ENCODE measurements at regions not wholly inside any gene's neighbourhood (a gene's known extent, or its start where the extent isn't known, plus 50 kb on each side); places are given as distances from the start of the nearest gene placed in this dataset.

DNA sequence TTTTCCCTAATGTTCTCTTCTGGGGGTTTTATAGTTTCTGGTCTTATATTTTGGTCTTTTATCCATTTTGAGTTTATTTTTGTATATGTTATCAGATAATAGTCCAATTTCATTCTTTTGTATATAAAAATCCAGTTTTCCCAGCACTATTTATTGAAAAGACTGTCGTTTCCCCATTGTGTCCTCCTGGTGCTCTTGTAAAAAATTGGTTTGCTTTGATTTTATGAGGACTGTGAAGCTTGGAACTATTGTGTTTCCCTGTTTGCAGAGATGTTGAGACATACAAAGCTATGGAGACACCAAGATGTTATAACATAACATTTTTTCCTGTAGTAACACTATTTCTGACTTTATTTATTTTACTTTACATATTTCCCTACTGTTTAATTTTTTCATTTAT, 163.3 kb upstream of the TUT7 start:
- Histone ChIP-seq H3K9ac (no peak overlapping the region), H3F3A (replicated peaks; ENCODE audit: insufficient read depth) (no peaks in the 10 kb centered on the region), H3K4me2 (no peak overlapping the region), H4K20me1 (ENCODE audit: insufficient read depth) (no peaks in the 10 kb centered on the region), H3K9me2 (no peaks in the 10 kb centered on the region), H3K27me3 (ENCODE audit: insufficient read depth) (no peaks in the 10 kb centered on the region), H3K36me3 (replicated peaks in 1 of 2; ENCODE audit: control insufficient read depth in 1 of 2, insufficient read depth in 2 of 2, low read length in 1 of 2) (no peaks in the 10 kb centered on the region), H3K79me2 (ENCODE audit: insufficient read depth) (no peaks in the 10 kb centered on the region), H3K4me1 (ENCODE audit: control insufficient read depth in 1 of 2, insufficient read depth in 2 of 2, low read depth in 1 of 2, low read length in 1 of 2) (peaks cover 0 to 5% of the 10 kb centered on the region in 2 experiments; a peak in 2 of 4 replicates), H3K4me3 (ENCODE audit: low read depth in 2 of 2, low read length in 1 of 2) (no peak overlapping the region), H3K27ac (ENCODE audit: low read depth in 2 of 2, low read length in 1 of 2) (no peak overlapping the region), H2AFZ (ENCODE audit: low read depth) (no peak overlapping the region), H3K9me3 (no peaks in the 10 kb centered on the region)
- DNase-seq = no peak
- WGBS (ENCODE audit: low lambda C conversion rate) = 88% methylated on average over 1 of the region's 1 CpG
- TF ChIP-seq JUND (IDR thresholded peaks at IDR 0.05) = no peak
- no peak for TF ChIP-seq SMC3 (IDR thresholded peaks at IDR 0.05; ENCODE audit: low read depth, low read length)
- TF ChIP-seq FOSL2 (IDR thresholded peaks at IDR 0.05; ENCODE audit: borderline replicate concordance, low read depth) = no peak
- POLR2A ChIA-PET = no interaction called here
- CTCF ChIA-PET = no interaction called here

DNA sequence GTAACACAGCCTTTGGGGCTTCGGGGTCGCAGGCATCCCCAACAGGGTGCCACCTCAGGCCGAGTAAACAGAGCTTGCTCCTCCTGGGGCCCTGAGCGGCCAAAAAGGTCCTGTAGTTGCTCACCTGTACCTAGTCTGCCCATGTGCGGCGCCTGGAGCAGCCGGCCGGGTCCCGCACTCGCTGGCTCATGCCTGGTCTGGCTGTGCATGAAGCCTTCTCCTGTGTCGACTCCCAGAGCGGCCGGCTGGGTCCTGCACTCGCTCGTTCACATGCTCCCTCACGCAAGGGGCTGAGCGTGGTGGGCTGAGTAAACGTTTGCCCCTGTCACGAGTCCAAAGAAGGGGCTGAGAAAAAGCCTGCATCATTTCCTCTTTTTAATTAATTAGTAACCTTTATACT, 162.4 kb upstream of the TUT7 start:
- ChIA-PET CTCF (no interaction called here), POLR2A (no interaction called here)
- H3K9me3 ChIP-seq = no peaks in the 10 kb centered on the region
- 84% methylated on average over 18 of the region's 19 CpGs for whole genome bisulfite sequencing (ENCODE audit: low lambda C conversion rate)
- H3K9ac ChIP-seq = no peak overlapping the region
- no peak for DNase-seq
- H3K36me3 ChIP-seq (replicated peaks in 1 of 2; ENCODE audit: control insufficient read depth in 1 of 2, insufficient read depth in 2 of 2, low read length in 1 of 2) = no peaks in the 10 kb centered on the region
- no peak overlapping the region for H3K4me3 ChIP-seq (ENCODE audit: low read depth in 2 of 2, low read length in 1 of 2)
- peaks cover 0 to 8% of the 10 kb centered on the region in 2 experiments; a peak in 2 of 4 replicates for H3K4me1 ChIP-seq (ENCODE audit: control insufficient read depth in 1 of 2, insufficient read depth in 2 of 2, low read depth in 1 of 2, low read length in 1 of 2)
- TF ChIP-seq JUND (IDR thresholded peaks at IDR 0.05) = no peak
- no peak for TF ChIP-seq NRF1 (IDR thresholded peaks at IDR 0.05; ENCODE audit: low read depth, low read length)
- no peak for TF ChIP-seq RAD21 (IDR thresholded peaks at IDR 0.05; ENCODE audit: low read length)
- no peak for TF ChIP-seq RCOR1 (IDR thresholded peaks at IDR 0.05; ENCODE audit: low read length)
- TF ChIP-seq GABPA (IDR thresholded peaks at IDR 0.05; ENCODE audit: low read depth) = no peak
- H3K27me3 ChIP-seq (ENCODE audit: insufficient read depth) = no peaks in the 10 kb centered on the region
- no peak overlapping the region for H3K4me2 ChIP-seq
- H3K79me2 ChIP-seq (ENCODE audit: insufficient read depth) = no peaks in the 10 kb centered on the region
- no peaks in the 10 kb centered on the region for H3F3A ChIP-seq (replicated peaks; ENCODE audit: insufficient read depth)
- no peaks in the 10 kb centered on the region for H4K20me1 ChIP-seq (ENCODE audit: insufficient read depth)
- no peaks in the 10 kb centered on the region for H3K9me2 ChIP-seq
- no peak overlapping the region for H3K27ac ChIP-seq (ENCODE audit: low read depth in 2 of 2, low read length in 1 of 2)
- no peak overlapping the region for H2AFZ ChIP-seq (ENCODE audit: low read depth)

- H3K27ac ChIP-seq (ENCODE audit: low read depth in 2 of 2, low read length in 1 of 2) = no peak overlapping the region
- H3K4me1 ChIP-seq (ENCODE audit: control insufficient read depth in 1 of 2, insufficient read depth in 2 of 2, low read depth in 1 of 2, low read length in 1 of 2) = peaks cover 0 to 8% of the 10 kb centered on the region in 2 experiments; a peak in 2 of 4 replicates
- H3K4me3 ChIP-seq (ENCODE audit: low read depth in 2 of 2, low read length in 1 of 2) = no peak overlapping the region
- H3K79me2 ChIP-seq (ENCODE audit: insufficient read depth) = no peaks in the 10 kb centered on the region
- no peaks in the 10 kb centered on the region for H4K20me1 ChIP-seq (ENCODE audit: insufficient read depth)
- H2AFZ ChIP-seq (ENCODE audit: low read depth) = no peak overlapping the region
- no peaks in the 10 kb centered on the region for H3F3A ChIP-seq (replicated peaks; ENCODE audit: insufficient read depth)
- POLR2A ChIA-PET = no interaction called here
- no peaks in the 10 kb centered on the region for H3K9me2 ChIP-seq
- no peaks in the 10 kb centered on the region for H3K9me3 ChIP-seq
- CTCF ChIA-PET = interaction anchor here (0.5 to 1.7 kb wide), 4 partner anchors 10 to 379 kb away, joined by 3 to 5 read pairs (median 3); no protein-coding TSS in a partner anchor
- no peak for DNase-seq
- no peak overlapping the region for H3K9ac ChIP-seq
- no peaks in the 10 kb centered on the region for H3K27me3 ChIP-seq (ENCODE audit: insufficient read depth)
- no peaks in the 10 kb centered on the region for H3K36me3 ChIP-seq (replicated peaks in 1 of 2; ENCODE audit: control insufficient read depth in 1 of 2, insufficient read depth in 2 of 2, low read length in 1 of 2)
- no peak overlapping the region for H3K4me2 ChIP-seq
- WGBS (ENCODE audit: low lambda C conversion rate) = 76% methylated on average over 4 of the region's 4 CpGs
- TF ChIP-seq EP300 (IDR thresholded peaks at IDR 0.05; ENCODE audit: borderline replicate concordance in 1 of 2, low read depth in 1 of 2, low read length in 1 of 2) (no peak), TEAD4 (IDR thresholded peaks at IDR 0.05; ENCODE audit: borderline replicate concordance, insufficient read depth) (no peak), MEF2A (IDR thresholded peaks at IDR 0.05; ENCODE audit: borderline replicate concordance, low read depth) (no peak), TCF12 (IDR thresholded peaks at IDR 0.05) (no peak), USF1 (IDR thresholded peaks at IDR 0.05; ENCODE audit: borderline replicate concordance, low read depth) (no peak), FOXM1 (IDR thresholded peaks at IDR 0.05; ENCODE audit: low read depth) (no peak), NRF1 (IDR thresholded peaks at IDR 0.05; ENCODE audit: low read depth, low read length) (no peak), FOSL2 (IDR thresholded peaks at IDR 0.05; ENCODE audit: borderline replicate concordance, low read depth) (no peak), GABPA (IDR thresholded peaks at IDR 0.05; ENCODE audit: low read depth) (no peak), SMC3 (IDR thresholded peaks at IDR 0.05; ENCODE audit: low read depth, low read length) (no peak), TAF1 (IDR thresholded peaks at IDR 0.05; ENCODE audit: borderline replicate concordance, low read depth, low read length) (no peak), CHD2 (IDR thresholded peaks at IDR 0.05; ENCODE audit: low read length, partially characterized antibody) (no peak), PBX3 (IDR thresholded peaks at IDR 0.05) (no peak), GATA2 (CRISPR knock-in tag; IDR thresholded peaks at IDR 0.05) (no peak), SIN3A (IDR thresholded peaks at IDR 0.05; ENCODE audit: borderline replicate concordance, low read depth, low read length) (no peak), FOXJ3 (CRISPR knock-in tag; IDR thresholded peaks at IDR 0.05) (no peak)
- TF ChIP-seq, protein P1, sequence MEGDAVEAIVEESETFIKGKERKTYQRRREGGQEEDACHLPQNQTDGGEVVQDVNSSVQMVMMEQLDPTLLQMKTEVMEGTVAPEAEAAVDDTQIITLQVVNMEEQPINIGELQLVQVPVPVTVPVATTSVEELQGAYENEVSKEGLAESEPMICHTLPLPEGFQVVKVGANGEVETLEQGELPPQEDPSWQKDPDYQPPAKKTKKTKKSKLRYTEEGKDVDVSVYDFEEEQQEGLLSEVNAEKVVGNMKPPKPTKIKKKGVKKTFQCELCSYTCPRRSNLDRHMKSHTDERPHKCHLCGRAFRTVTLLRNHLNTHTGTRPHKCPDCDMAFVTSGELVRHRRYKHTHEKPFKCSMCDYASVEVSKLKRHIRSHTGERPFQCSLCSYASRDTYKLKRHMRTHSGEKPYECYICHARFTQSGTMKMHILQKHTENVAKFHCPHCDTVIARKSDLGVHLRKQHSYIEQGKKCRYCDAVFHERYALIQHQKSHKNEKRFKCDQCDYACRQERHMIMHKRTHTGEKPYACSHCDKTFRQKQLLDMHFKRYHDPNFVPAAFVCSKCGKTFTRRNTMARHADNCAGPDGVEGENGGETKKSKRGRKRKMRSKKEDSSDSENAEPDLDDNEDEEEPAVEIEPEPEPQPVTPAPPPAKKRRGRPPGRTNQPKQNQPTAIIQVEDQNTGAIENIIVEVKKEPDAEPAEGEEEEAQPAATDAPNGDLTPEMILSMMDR (IDR thresholded peaks at IDR 0.05) = no peak
Observed at GRCh38 chr9:86515221-86515620, 161.0 kb upstream of the TUT7 start.

Data from SK-N-SH (cell line).